ENCODE measurements at regions not wholly inside any gene's neighbourhood (a gene's known extent, or its start where the extent isn't known, plus 50 kb on each side); places are given as distances from the start of the nearest gene placed in this dataset.
"Not testable (repeated sequence)": the region's sequence is repeated elsewhere in the genome, so short reads cannot be mapped to it uniquely, and the experiment has no call there.

GRCh38 chr21:5243257-5243656, 5278.1 kb upstream of the TPTE start:
- not testable (repeated sequence) for H3K27ac ChIP-seq (ENCODE audit: low read depth, low read length, poor library complexity, severe bottlenecking)

DNA sequence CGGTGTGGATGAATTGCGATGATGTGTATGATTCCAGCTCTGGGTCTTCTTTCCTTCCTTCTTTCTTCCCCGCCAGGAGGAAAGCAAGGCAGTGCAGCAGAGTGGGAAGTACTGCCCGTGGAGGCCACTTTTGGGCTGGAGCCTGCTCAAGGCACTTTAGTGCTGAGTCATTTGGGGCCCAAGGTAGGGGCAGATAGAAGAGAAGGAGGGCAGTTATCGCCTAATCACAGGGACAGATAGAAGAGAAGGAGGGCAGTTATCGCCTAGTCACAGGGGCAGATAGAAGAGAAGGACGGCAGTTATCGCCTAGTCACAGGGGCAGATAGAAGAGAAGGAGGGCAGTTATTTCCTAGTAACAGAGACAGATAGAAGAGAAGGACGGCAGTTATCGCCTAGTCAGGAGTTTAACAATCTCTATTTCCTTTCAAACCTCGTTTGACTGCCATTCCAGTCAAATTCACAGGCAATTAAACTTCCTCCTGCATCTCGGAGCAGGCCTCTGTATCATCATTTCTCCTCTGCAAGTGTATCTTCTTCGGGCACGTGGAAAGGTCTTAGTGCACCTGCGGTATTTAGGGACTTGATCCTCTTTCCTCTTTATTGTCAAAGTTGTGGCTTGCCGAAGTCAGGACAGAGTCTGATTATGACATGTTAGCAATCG, 5277.5 kb upstream of the TPTE start:
- H3K27ac ChIP-seq (ENCODE audit: low read depth, low read length, poor library complexity, severe bottlenecking); H3K27me3 ChIP-seq (ENCODE audit: insufficient read depth, low read length); H3K9me3 ChIP-seq (ENCODE audit: low read length); H3F3A ChIP-seq (ENCODE audit: insufficient read depth, low read length); H3K4me3 ChIP-seq (ENCODE audit: low read depth, low read length, poor library complexity, severe bottlenecking); H3K9me2 ChIP-seq (ENCODE audit: low read depth, low read length); H3K4me1 ChIP-seq (ENCODE audit: insufficient read depth, low read length, severe bottlenecking); H2AFZ ChIP-seq (ENCODE audit: low read length); H3K79me2 ChIP-seq (ENCODE audit: insufficient read depth, low read length); H3K36me3 ChIP-seq (ENCODE audit: insufficient read depth, low read length); H3K9ac ChIP-seq (ENCODE audit: low read length); H3K4me2 ChIP-seq (ENCODE audit: low read length); H4K20me1 ChIP-seq (ENCODE audit: insufficient read depth, low read length): not testable (repeated sequence)

More at GRCh38 chr21:5243257-5243656, 5278.1 kb upstream of the TPTE start:
- H3K27me3 ChIP-seq (ENCODE audit: insufficient read depth, low read length); H3K36me3 ChIP-seq (ENCODE audit: insufficient read depth, low read length); H3K9me2 ChIP-seq (ENCODE audit: low read depth, low read length); H2AFZ ChIP-seq (ENCODE audit: low read length); H3K79me2 ChIP-seq (ENCODE audit: insufficient read depth, low read length); H3K4me3 ChIP-seq (ENCODE audit: low read depth, low read length, poor library complexity, severe bottlenecking); H3K4me2 ChIP-seq (ENCODE audit: low read length); H3K9ac ChIP-seq (ENCODE audit: low read length); H3K4me1 ChIP-seq (ENCODE audit: insufficient read depth, low read length, severe bottlenecking); H4K20me1 ChIP-seq (ENCODE audit: insufficient read depth, low read length); H3K9me3 ChIP-seq (ENCODE audit: low read length); H3F3A ChIP-seq (ENCODE audit: insufficient read depth, low read length): not testable (repeated sequence)

DNA sequence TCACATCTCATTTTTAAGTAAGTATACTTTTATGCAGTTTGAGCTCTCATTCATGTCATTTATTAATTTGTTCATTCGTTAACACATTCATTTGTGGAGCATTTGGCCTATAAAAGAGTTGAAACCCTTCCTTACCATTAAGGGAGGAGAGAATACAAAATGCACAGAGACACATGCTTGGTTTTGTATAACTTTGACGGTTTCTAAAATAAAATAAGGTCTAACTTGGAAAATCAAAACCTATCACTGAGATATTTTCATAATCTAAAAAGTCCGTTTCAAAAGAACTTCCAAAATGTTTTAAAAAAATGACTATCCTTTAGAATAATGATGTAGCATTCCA, 5277.0 kb upstream of the TPTE start:
- not testable (repeated sequence) for H3F3A ChIP-seq (ENCODE audit: insufficient read depth, low read length); H3K9me3 ChIP-seq (ENCODE audit: low read length); H3K9me2 ChIP-seq (ENCODE audit: low read depth, low read length); H3K27me3 ChIP-seq (ENCODE audit: insufficient read depth, low read length); H2AFZ ChIP-seq (ENCODE audit: low read length); H3K9ac ChIP-seq (ENCODE audit: low read length); H3K4me2 ChIP-seq (ENCODE audit: low read length); H3K4me1 ChIP-seq (ENCODE audit: insufficient read depth, low read length, severe bottlenecking); H3K27ac ChIP-seq (ENCODE audit: low read depth, low read length, poor library complexity, severe bottlenecking); H3K36me3 ChIP-seq (ENCODE audit: insufficient read depth, low read length); H4K20me1 ChIP-seq (ENCODE audit: insufficient read depth, low read length); H3K79me2 ChIP-seq (ENCODE audit: insufficient read depth, low read length); H3K4me3 ChIP-seq (ENCODE audit: low read depth, low read length, poor library complexity, severe bottlenecking)

DNA sequence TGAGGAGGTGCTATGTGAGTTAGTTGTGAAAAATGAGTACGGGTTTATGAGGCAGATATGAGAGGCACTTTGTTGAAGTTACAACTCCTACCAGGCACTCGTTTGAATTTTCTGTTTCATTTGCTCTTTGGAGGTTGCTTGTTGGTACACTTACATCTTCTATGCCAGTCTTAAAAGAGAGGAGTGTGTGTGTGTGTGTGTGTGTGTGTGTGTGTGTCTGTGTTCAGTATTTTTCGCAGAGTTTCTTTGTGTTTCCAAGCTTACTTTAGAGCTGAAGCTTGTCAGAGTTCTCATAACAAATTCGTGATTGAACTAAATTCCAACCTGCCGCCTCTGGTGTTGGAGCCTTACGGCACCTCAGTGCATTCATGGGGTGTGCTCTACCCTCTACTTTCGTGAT, 5276.4 kb upstream of the TPTE start:
- H2AFZ ChIP-seq (ENCODE audit: low read length); H3K9ac ChIP-seq (ENCODE audit: low read length); H3K79me2 ChIP-seq (ENCODE audit: insufficient read depth, low read length); H3K27me3 ChIP-seq (ENCODE audit: insufficient read depth, low read length); H3K9me3 ChIP-seq (ENCODE audit: low read length); H3K4me1 ChIP-seq (ENCODE audit: insufficient read depth, low read length, severe bottlenecking); H3K4me3 ChIP-seq (ENCODE audit: low read depth, low read length, poor library complexity, severe bottlenecking); H3K9me2 ChIP-seq (ENCODE audit: low read depth, low read length); H3K27ac ChIP-seq (ENCODE audit: low read depth, low read length, poor library complexity, severe bottlenecking); H3K36me3 ChIP-seq (ENCODE audit: insufficient read depth, low read length); H3K4me2 ChIP-seq (ENCODE audit: low read length); H4K20me1 ChIP-seq (ENCODE audit: insufficient read depth, low read length); H3F3A ChIP-seq (ENCODE audit: insufficient read depth, low read length): not testable (repeated sequence)

DNA sequence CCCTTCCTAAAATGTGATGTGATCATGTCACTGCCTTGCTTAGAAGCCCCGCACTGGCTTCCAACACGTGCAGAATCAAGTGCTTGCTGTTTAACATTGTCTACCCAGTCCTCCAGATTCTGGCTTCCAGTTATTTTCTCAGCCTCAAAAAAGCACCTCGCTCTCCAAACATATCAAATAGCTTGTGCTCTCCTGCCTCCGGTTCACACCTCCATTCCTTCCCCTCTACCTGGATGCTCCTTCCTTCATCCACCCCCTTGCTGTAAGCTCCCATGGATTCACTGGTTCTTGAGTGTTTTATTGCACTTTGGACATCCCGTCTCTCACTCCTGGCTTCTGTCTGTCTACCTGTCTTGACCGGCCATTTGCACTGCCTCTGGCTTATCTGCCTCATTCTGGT, 5275.0 kb upstream of the TPTE start:
- not testable (repeated sequence) for H3K36me3 ChIP-seq (ENCODE audit: insufficient read depth, low read length); H3K4me3 ChIP-seq (ENCODE audit: low read depth, low read length, poor library complexity, severe bottlenecking); H3K4me1 ChIP-seq (ENCODE audit: insufficient read depth, low read length, severe bottlenecking); H3K27ac ChIP-seq (ENCODE audit: low read depth, low read length, poor library complexity, severe bottlenecking); H3K27me3 ChIP-seq (ENCODE audit: insufficient read depth, low read length); H3K9me3 ChIP-seq (ENCODE audit: low read length); H3K4me2 ChIP-seq (ENCODE audit: low read length); H3K79me2 ChIP-seq (ENCODE audit: insufficient read depth, low read length); H2AFZ ChIP-seq (ENCODE audit: low read length); H3K9ac ChIP-seq (ENCODE audit: low read length); H3F3A ChIP-seq (ENCODE audit: insufficient read depth, low read length); H3K9me2 ChIP-seq (ENCODE audit: low read depth, low read length); H4K20me1 ChIP-seq (ENCODE audit: insufficient read depth, low read length)

- not testable (repeated sequence) for H3K4me1 ChIP-seq (ENCODE audit: insufficient read depth, low read length, severe bottlenecking); H2AFZ ChIP-seq (ENCODE audit: low read length); H3K4me3 ChIP-seq (ENCODE audit: low read depth, low read length, poor library complexity, severe bottlenecking); H4K20me1 ChIP-seq (ENCODE audit: insufficient read depth, low read length); H3K27ac ChIP-seq (ENCODE audit: low read depth, low read length, poor library complexity, severe bottlenecking); H3K4me2 ChIP-seq (ENCODE audit: low read length); H3K36me3 ChIP-seq (ENCODE audit: insufficient read depth, low read length); H3K79me2 ChIP-seq (ENCODE audit: insufficient read depth, low read length); H3K9me2 ChIP-seq (ENCODE audit: low read depth, low read length); H3K9me3 ChIP-seq (ENCODE audit: low read length); H3K9ac ChIP-seq (ENCODE audit: low read length); H3F3A ChIP-seq (ENCODE audit: insufficient read depth, low read length); H3K27me3 ChIP-seq (ENCODE audit: insufficient read depth, low read length)
Measured at GRCh38 chr21:5247399-5247798, 5274.0 kb upstream of the TPTE start.

GRCh38 chr21:5250128-5250527, 5271.3 kb upstream of the TPTE start:
- not testable (repeated sequence) for H4K20me1 ChIP-seq (ENCODE audit: insufficient read depth, low read length); H3K27me3 ChIP-seq (ENCODE audit: insufficient read depth, low read length); H3F3A ChIP-seq (ENCODE audit: insufficient read depth, low read length); H3K79me2 ChIP-seq (ENCODE audit: insufficient read depth, low read length); H3K27ac ChIP-seq (ENCODE audit: low read depth, low read length, poor library complexity, severe bottlenecking); H3K36me3 ChIP-seq (ENCODE audit: insufficient read depth, low read length); H3K9me3 ChIP-seq (ENCODE audit: low read length); H3K4me3 ChIP-seq (ENCODE audit: low read depth, low read length, poor library complexity, severe bottlenecking); H3K4me2 ChIP-seq (ENCODE audit: low read length); H2AFZ ChIP-seq (ENCODE audit: low read length); H3K9ac ChIP-seq (ENCODE audit: low read length); H3K4me1 ChIP-seq (ENCODE audit: insufficient read depth, low read length, severe bottlenecking); H3K9me2 ChIP-seq (ENCODE audit: low read depth, low read length)

GRCh38 chr21:5251162-5251561, 5270.2 kb upstream of the TPTE start:
- not testable (repeated sequence) for H3K36me3 ChIP-seq (ENCODE audit: insufficient read depth, low read length); H3K79me2 ChIP-seq (ENCODE audit: insufficient read depth, low read length); H3K4me2 ChIP-seq (ENCODE audit: low read length); H3K9me3 ChIP-seq (ENCODE audit: low read length); H2AFZ ChIP-seq (ENCODE audit: low read length); H3K4me3 ChIP-seq (ENCODE audit: low read depth, low read length, poor library complexity, severe bottlenecking); H3K4me1 ChIP-seq (ENCODE audit: insufficient read depth, low read length, severe bottlenecking); H3F3A ChIP-seq (ENCODE audit: insufficient read depth, low read length); H3K9ac ChIP-seq (ENCODE audit: low read length); H3K27me3 ChIP-seq (ENCODE audit: insufficient read depth, low read length); H3K9me2 ChIP-seq (ENCODE audit: low read depth, low read length); H3K27ac ChIP-seq (ENCODE audit: low read depth, low read length, poor library complexity, severe bottlenecking); H4K20me1 ChIP-seq (ENCODE audit: insufficient read depth, low read length)

Measured in OCI-LY1 (cell line).